ENCODE measurements at regions not wholly inside any gene's neighbourhood (a gene's known extent, or its start where the extent isn't known, plus 50 kb on each side); places are given as distances from the start of the nearest gene placed in this dataset.

DNA sequence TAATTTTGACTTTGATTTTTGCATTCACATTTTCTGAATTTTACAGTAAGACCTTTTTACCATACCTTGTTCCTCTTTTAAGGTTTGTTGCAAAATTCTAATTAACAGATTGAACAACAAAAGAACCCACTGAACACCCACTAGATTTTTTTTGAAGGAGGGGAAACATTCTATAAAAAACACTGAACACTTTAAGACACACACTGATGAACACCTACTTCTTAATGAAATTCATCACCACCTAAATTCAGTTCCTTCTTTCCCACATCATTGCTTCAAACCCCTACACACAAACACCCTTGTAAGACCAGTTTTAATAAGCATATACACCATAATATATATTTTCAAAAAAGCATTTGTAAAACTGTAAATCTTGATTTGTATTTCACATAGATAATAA lies 559.0 kb upstream of the MEF2C start:
- DNase-seq = no peak

DNA sequence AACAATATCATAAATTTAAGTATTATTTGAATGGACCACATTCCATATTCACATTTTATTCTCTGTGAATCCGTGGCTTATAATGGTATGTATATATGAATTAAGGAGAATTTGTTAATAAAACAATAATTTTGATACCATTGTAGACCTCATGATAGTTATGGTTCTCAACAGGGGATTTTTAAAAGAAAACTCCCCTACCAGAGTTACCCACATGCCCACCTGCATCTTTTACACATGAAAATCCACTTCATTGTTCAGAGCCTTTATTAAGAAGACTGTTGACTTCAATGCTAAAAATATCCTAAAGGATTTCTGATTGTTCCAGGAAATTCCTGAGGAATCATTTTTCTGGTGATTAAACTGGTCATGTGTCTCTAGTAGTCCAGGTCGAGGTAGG lies 557.7 kb upstream of the MEF2C start:
- no peak for DNase-seq

DNA sequence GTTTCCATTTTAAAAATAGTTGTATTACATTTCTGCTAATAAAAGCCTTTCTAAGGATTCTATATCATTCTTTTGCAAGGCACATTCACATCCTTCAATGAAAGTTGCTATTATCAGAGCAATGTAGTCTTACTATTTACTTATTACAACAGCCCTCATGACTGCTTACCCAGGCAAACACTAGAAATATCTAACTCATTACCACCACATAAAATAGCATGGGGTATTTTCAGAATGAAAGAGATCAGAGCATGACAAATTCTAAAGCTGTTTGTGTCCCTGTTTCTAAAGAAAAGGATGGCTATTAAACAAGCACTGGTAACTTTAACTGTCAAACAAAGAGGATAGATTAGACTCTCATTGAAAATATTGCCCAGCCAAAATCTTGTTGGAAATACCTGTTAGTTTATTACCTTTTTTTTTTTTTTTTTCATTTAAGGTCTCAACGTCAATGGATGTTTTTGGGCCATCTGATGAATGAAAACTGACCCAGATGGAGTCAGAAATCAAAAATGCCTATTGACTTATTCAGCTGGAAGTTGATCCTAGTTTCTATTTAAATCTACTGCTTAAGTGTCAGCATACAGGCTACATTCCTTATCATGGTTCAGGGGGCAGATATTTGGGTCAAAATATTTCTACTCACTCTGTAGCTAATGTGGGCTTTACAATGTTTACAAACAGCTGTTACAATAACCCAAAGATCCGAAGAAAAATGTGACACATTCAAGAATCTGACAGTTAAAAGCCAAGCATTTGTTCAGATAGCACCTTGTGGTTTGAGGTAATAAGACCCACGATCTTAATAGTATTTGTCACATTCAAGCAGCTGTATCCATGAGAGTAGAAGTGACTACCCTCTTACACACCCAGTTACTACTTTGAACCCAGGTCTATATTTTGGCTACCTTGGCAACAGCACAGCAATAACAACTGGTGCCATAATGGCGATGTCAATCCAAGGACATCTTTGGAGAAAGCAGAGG lies 554.8 kb upstream of the MEF2C start:
- no peak for DNase-seq

DNA sequence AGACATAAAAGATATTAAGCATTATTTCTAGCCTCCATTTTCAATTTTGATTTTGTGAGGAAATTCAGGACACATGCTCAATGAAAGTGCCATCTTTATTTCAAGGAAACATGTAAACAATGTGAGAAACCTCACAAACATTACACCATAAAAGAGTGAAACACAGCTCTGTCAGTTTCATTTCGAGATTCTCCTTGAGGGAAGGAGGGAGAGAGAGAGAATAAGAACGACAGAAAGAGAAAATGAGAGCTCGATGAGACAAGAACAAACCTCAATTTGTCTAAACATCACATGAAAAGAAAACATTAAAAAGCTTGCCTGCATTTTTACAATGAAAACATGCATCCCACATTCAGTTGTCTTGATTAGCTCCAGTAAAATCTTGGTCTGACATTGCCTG lies 553.5 kb upstream of the MEF2C start:
- DNase-seq = no peak

DNA sequence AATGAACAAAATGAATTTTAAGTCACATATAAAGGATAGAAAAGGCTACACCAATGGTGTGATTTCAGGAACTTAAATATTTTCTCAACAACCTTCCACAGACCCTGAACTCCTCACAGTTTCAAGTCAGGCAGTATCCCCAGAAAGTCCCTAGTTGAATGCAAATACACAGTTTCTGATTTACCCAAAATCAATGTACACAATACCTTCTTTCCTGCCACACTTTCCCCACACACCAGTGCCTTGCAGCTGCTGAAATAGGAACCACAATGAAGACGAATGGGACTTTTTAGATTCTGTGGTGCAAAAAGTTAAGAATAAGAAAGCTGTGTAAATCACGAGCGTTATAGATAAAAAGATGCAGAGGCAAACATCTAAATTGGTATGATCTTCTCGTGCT lies 552.4 kb upstream of the MEF2C start:
- no peak for DNase-seq

DNA sequence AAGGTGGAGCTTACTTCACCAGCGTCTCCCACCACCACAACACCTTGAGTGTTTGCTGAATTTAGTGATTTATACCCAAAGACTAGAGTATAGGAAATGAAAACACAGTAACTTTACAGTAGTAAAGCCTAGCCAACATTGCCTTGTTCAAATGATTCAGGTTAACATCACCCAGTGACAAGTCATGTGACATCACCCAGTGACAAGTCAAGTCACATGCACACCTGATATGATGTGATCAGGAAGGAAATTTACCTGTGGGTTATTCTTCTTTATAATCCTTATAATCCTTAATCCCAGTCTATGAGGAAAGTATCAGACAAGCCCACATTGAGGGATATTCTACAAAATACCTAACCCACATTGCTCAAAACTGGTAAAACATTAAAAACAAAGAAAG lies 545.6 kb upstream of the MEF2C start:
- DNase-seq = no peak

DNA sequence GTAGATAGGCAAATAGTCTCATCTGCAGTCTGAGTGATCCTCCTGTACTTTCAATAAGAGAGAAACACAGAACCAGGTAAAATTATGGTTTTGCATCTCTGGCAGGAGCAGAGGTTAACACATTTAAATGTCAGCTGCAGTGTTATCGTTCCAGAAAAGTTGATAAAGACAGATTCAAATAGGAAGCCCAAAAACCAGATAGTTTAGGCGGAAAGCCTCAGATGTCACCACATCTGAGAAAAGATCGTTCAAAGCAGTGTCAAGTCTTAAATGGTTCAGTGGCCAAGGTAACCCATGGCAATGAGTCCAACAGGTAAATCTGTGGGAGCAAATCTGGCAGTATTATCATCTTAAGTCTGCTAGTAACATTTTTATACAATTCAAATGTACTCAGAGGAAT lies 542.1 kb upstream of the MEF2C start:
- no peak for DNase-seq

DNA sequence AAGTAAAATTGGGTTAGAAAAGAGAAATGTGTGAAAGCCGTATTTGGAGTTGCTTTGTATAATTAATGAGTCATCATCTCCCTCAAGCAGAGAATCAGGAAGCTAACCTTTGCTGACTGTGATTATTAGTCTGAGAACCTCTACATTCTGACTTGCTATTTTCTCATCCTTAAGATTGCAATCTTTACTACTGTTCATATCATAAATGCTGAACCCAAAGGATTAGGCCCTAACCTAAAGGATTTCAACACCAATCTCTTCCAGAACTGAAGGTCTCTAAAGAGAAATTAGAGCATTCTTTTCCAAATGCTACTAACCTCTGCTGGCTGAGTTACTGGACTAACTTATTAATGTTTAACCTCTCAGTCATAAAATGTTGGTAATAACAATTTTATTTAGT lies 538.1 kb upstream of the MEF2C start:
- no peak for DNase-seq

DNA sequence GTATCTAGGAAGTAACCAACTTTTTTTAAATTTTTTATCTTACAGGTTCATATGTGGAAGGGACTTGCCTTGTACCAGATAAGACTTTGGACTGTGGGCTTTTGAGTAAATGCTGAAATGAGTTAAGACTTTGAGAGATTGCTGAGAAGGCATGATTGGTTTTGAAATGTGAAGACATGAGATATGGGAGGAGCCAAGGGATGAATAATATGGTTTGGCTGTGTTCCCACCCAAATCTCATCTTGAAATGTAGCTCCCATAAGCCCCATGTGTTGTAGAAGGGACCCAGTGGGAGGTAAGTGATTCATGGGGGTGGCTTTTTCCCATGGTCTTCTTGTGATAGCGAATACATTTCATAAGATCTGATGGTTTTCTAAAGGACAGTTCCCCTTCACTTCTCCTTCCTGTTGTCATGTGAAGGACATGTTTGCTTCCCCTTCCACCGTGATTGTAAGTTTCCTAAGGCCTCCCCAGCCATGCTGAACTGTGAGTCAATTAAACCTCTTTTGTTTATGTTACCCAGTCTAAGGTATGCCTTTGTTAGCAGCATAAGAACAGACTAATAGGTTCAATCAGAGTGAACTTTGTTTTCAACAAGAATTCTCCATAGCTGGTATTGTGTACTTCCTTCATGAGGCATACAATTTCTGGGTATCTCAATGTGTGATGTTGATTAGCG lies 535.6 kb upstream of the MEF2C start:
- no peak for DNase-seq

DNA sequence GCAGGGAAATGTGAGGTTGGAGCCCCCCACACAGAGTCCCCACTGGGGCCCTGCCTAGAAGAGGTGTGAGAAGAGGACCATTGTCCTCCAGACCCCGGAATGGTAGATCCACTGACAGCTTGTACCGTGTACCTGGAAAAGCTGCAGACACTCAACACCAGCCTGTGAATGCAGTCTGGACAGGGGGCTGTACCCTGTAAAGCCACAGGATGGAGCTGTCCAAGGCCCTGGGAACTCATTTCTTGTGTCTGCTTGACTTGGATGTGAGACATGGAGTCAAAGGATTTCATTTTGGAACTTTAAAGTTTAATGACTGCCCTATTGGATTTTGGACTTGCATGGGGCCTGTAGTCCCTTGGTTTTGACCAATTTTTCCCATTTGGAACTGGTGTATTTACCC lies 535.0 kb upstream of the MEF2C start:
- no peak for DNase-seq

DNA sequence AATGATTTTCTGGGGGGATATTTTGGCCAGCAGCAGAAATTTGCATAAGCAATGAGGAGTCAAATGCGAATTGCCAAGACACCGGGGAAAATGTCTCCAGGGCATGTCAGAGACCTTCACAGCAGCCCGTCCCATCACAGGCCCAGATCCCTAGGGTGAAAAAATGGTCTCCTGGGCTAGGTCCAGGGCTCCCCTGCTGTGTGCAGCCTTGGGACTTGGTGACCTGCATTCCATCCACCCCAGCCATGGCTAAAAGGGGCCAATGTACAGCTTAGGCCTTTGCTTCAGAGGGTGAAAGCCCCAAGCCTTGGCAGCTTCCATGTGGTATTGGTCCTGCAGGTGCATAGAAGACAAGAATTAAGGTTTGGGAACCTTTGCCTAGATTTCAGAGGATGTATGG lies 534.5 kb upstream of the MEF2C start:
- DNase-seq = no peak

DNA sequence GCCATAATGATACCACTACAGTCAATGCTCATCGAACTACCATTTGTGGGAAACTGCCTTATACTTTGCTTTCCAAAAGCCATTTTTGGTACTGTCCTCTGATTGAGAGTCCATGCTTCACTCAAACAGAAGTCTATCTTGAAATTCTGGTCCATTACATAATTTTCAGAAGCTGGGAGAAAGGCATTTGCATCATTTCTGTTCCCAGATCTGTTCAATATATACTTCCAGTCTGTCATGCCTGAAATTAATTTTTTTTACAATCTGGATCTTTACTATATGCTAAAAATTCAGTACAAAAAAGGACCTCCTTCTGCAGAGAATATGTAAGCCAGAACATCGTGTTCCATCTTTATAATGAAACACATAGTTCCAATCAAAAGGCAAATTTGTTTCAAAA lies 528.9 kb upstream of the MEF2C start:
- DNase-seq = no peak

DNA sequence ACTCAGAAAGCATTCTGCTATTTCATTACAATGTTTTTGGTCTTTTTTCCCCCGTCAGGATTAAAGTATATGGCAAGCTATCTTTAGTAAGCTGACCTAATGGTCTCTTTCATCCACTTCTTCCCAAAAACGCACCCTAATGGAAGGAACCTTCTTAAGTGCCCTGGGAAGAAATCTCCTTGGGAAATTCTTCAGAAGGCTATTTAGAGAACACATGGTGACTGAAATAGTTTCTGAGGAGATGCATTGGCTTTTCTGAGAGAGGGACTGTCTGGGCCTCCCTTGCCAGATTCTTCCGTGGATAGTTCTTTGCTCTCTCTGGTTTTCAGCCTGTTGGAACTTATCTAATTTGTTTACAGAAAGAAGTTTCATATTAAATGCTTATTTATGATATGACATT lies 524.1 kb upstream of the MEF2C start:
- DNase-seq = no peak

DNA sequence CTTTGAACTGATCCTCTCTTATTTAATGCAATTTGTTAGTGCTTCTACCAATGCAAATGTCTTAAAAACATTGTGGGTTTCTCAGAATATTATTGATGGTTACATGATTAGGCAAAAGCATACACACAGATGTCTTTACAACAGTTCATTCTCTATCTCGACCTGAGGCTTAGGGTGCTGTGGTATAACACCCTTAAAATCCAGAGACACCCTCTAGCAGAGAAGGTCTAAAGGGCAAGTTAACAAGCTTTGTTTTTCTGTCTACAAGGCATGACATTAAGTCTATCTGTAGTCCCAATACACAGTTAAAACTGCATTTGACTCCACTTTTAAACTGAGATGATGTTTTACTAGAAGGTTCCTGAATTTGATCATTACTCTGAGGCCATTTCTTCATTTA lies 518.7 kb upstream of the MEF2C start:
- DNase-seq = no peak

DNA sequence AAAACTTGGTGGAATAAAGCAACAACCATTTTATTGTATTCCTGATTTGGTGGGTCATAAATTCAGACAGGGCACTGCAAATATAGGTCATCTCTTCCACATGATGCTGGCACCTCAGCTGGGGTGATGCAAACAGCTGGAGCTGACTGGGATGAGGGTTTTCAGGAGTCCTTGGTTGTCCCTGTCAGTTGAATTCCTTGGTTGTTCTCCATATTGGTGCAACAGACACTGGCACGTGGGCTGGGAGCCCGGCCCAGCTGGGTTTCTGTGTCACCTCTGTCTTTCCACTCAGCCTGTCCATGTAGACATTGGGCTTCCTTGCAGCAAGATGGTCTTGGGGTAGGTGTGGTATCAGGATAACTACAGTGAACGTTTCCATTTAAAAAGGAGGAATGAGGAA lies 518.0 kb upstream of the MEF2C start:
- no peak for DNase-seq

DNA sequence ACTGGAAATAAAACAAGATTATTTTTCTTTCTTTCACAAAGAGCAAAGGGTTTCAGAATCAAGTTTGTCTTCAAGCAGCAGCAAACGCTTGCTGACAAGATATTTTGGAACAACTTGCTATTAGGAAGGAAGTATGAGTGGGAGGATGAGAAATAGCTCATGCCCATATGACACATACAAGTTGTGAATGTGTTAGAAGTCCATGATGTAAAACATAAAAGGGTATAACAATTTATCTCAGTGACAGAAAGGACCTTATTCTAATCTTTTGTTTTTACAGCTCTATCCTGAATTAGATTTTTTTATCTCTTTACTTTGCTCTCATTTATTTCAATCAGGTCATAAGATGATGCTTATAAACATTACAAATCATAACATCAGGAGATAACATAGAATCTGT lies 516.6 kb upstream of the MEF2C start:
- DNase-seq = no peak

DNA sequence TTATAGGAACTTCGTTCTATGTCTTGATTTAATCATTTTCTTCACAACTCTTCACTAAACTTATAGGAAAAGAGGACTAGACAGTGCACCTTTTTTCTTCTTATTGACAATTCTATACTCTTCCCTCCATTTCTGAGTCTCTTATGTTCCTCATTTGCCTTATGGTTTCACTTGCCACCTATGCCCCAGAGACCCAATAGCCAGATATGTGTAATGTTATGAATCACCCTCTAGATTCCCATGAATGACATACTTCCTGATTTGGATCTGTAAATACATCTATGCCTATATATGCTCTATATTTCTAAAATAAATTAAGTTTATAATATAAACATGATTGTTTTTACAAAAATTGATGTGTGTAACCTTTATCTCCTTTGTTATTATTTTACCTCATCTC lies 514.1 kb upstream of the MEF2C start:
- no peak for DNase-seq

DNA sequence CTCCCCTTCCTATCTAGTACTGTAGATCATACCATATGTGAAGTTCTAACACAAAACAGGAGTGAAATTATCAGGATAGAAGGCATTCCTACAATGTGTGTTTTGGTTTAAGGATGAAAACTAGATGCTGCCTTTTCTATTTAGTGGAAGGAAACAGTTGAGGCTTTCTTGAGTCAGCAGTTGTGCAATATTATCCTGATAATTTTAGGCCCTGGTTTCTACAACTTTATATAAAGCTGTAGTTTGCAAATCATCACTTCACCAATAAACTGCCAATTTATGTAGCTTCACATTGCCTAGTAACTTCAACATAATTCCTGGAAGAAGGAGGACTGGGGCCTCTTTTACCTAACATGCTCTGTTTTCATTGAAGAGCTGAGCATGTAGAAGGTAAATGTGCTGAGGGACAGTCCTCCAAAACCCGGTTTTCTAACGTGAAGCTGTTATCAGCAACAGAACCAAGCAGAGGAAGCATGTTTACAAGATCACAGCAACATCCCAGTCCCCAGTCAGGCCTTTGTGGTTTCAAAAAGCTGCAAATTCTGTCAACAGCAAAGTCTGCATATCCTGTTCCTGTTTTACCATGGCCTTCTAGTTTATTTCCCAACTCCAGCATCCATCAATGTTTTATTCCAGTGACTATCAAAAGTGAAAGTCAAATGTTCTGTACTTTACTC lies 513.4 kb upstream of the MEF2C start:
- peak; percentile 6 for DNase-seq

DNA sequence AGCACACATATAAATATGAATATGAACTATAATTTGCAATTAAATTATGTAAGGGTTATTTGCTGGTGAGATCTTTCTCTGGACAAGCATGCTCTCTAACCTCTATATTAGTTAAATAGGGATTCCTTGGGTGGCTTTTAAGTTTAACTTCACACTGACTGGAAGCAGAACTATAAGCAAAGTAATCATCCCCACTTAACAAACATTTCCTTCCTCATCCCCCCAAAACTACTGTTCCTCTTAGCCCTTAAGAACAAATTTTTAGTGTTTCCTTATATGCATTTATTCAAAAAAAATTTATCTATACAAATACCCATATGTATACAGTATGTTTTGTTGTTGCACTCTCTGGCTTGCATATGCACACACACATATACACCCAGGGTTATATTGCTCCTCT lies 512.1 kb upstream of the MEF2C start:
- no peak for DNase-seq

DNA sequence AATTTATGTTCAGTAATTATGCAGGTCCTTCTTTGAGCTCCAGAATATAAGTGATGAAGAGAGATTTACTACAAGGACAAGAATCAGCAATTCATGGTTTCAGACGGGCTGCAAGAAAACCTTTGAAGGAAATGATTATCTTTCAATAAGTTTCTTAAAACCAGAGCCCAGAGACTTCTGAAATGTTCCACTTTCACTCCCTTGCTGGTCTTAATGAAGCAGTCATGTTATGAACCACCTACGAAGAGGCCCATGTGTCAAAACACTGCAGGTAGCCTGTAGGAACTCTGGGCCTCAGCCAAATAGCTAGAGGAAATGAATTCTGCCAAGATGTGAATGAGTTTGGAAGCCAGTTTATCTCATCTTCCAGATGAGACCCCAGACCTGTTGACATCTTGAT lies 505.9 kb upstream of the MEF2C start:
- DNase-seq = no peak

DNA sequence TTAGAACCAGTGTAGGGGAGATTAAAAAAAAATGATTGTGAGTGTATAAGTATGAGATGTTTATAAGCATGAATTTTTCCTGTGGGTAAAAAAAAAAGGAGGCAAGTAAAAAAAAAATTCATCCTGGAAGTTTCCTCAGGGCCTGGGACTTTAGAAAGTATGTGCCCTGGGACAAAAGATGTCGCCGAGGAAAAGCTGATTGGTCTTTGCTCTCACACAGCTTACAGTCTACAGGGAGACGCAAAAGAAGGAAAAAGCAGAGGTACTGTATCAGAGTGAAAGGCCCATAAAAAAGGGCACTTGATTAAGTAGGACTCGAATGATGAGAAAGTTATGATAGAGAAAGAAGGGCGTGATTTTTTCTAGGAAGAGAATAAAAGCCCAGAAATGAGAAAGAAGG lies 501.4 kb upstream of the MEF2C start:
- no peak for DNase-seq

DNA sequence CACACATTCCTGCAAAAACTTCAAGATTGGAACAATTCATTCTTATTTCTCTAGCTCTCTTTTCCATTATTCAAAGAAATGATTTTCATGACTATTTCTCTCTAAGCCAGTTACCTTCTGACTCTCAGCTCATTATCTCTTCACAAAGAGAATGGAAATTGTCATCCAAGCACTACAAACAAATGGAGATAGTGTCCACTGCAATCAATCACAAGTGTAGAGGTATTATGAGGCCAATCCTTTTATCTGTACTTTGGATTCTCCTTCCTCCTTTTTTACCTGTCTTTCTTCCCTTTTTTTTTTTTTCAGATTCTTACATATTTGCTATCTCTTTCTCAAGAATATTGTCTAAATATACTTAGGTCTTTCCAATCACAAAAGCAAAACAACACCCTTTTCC lies 497.7 kb upstream of the MEF2C start:
- no peak for DNase-seq

DNA sequence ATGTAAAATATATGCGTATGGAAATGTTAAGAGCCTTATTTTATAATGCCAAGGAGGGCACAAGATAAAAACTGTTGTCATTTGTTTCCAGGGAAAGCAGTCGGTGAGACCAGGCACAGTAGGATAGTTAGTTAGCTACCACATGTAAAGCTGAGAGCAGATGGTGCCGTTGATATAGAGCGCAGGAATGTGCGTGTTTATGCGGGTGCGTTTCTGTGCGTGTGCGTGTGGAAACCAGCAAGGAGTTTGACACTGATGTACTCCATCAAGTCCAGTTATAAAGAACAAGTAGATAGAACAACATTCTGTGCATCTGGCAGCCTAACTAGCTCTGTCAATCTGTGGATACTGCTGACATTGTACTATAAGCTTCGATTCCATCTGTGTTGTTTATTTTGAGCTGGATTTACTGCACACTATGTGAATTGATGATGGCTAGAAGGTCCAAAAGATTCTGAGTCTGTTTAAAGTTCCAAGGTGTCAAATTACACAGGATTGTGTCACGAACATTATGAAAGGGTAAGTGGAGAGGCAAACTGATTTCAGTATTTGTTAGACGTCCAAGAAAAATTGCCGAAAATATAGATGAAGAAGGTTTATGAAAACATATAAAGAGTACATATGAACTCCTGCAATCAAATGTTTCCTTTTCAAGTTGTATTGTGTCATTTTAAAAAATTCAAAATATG lies 494.9 kb upstream of the MEF2C start:
- no peak for DNase-seq

Data from CD4-positive, alpha-beta T cell treated with Interleukin-17A for 1 hour (primary cell).